ENCODE measurements at regions not wholly inside any gene's neighbourhood (a gene's known extent, or its start where the extent isn't known, plus 50 kb on each side); places are given as distances from the start of the nearest gene placed in this dataset.
"Not testable (repeated sequence)": the region's sequence is repeated elsewhere in the genome, so short reads cannot be mapped to it uniquely, and the experiment has no call there.

GRCh38 chr12:5308996-5309395 is 122.9 kb upstream of the NTF3 start:
- no peak for DNase-seq (ENCODE audit: low read depth in 2 of 2)

- no peak for DNase-seq (ENCODE audit: low read depth in 2 of 2)
Measured at GRCh38 chr12:5309654-5310053, 122.3 kb upstream of the NTF3 start.

GRCh38 chr12:5310151-5310550 is 121.8 kb upstream of the NTF3 start:
- DNase-seq (ENCODE audit: low read depth in 2 of 2): no peak

- no peak for DNase-seq (ENCODE audit: low read depth in 2 of 2)
Measured at GRCh38 chr12:5317556-5317955, 114.4 kb upstream of the NTF3 start.

GRCh38 chr12:5318874-5319273 is 113.0 kb upstream of the NTF3 start:
- peak; percentile 23 to 38 for DNase-seq (ENCODE audit: low read depth in 2 of 2)

- no peak for DNase-seq (ENCODE audit: low read depth in 2 of 2)
Measured at GRCh38 chr12:5328669-5329517, 103.0 kb upstream of the NTF3 start.

- DNase-seq (ENCODE audit: low read depth in 2 of 2): no peak
Measured at GRCh38 chr12:5332551-5332950, 99.4 kb upstream of the NTF3 start.

- DNase-seq (ENCODE audit: low read depth in 2 of 2): no peak
Measured at GRCh38 chr12:5333096-5333495, 98.8 kb upstream of the NTF3 start.

- no peak for DNase-seq (ENCODE audit: low read depth in 2 of 2)
Measured at GRCh38 chr12:5335069-5335468, 96.8 kb upstream of the NTF3 start.

- not testable (repeated sequence) for DNase-seq (ENCODE audit: low read depth in 2 of 2)
Measured at GRCh38 chr12:5341086-5341485, 90.8 kb upstream of the NTF3 start.

- DNase-seq (ENCODE audit: low read depth in 2 of 2): no peak
Measured at GRCh38 chr12:5343711-5344110, 88.2 kb upstream of the NTF3 start.

GRCh38 chr12:5344131-5344530 is 87.8 kb upstream of the NTF3 start:
- no peak for DNase-seq (ENCODE audit: low read depth in 2 of 2)

- DNase-seq (ENCODE audit: low read depth in 2 of 2): no peak
Measured at GRCh38 chr12:5345534-5345933, 86.4 kb upstream of the NTF3 start.

GRCh38 chr12:5348057-5348456 is 83.9 kb upstream of the NTF3 start:
- no peak for DNase-seq (ENCODE audit: low read depth in 2 of 2)

GRCh38 chr12:5348491-5348890 is 83.4 kb upstream of the NTF3 start:
- no peak for DNase-seq (ENCODE audit: low read depth in 2 of 2)

- DNase-seq (ENCODE audit: low read depth in 2 of 2): no peak
Measured at GRCh38 chr12:5364036-5364770, 67.7 kb upstream of the NTF3 start.

- no peak for DNase-seq (ENCODE audit: low read depth in 2 of 2)
Measured at GRCh38 chr12:5369298-5369697, 62.6 kb upstream of the NTF3 start.

GRCh38 chr12:5371631-5372030 is 60.3 kb upstream of the NTF3 start:
- DNase-seq (ENCODE audit: low read depth in 2 of 2): no peak

- DNase-seq (ENCODE audit: low read depth in 2 of 2): no peak
Measured at GRCh38 chr12:5374713-5375112, 57.2 kb upstream of the NTF3 start.

GRCh38 chr12:5375547-5376295 is 56.2 kb upstream of the NTF3 start:
- DNase-seq (ENCODE audit: low read depth in 2 of 2): no peak

- DNase-seq (ENCODE audit: low read depth in 2 of 2): no peak
Measured at GRCh38 chr12:5376591-5377207, 55.2 kb upstream of the NTF3 start.

GRCh38 chr12:5377997-5378592 is 53.8 kb upstream of the NTF3 start:
- DNase-seq (ENCODE audit: low read depth in 2 of 2): no peak

Data from fibroblast of skin of left biceps (primary cell).